GM12891 (cell line): ENCODE measurements at regions not wholly inside any gene's neighbourhood (a gene's known extent, or its start where the extent isn't known, plus 50 kb on each side); places are given as distances from the start of the nearest gene placed in this dataset.

Experiments used
- DNase-seq: peaks from one replicate; pipeline ENCODE4 v3.0.0; 2011; ENCODE audit warnings: low spot score; ENCODE audit not compliant: insufficient read length
- FAIRE-seq: peaks from 2 replicates; lab custom pipeline; 2011; peaks lifted over from hg19 to GRCh38; lab: Jason Lieb, UNC
- PAX5 ChIP-seq: IDR thresholded peaks from 2 replicates; pipeline ENCODE4 v1.6.1; 2011; ENCODE audit warnings: low read length, moderate library complexity, mild to moderate bottlenecking; ENCODE audit not compliant: insufficient read depth, severe bottlenecking
- POLR2A ChIP-seq: IDR thresholded peaks from 2 replicates; pipeline ENCODE4 v1.6.1; 2011; ENCODE audit warnings: low read depth, low read length, control low read depth
- POLR2AphosphoS5 ChIP-seq: IDR thresholded peaks from 2 replicates; pipeline ENCODE4 v1.6.1; 2011; ENCODE audit warnings: low read depth, low read length, control low read depth
- POU2F2 ChIP-seq: IDR thresholded peaks from 2 replicates; pipeline ENCODE4 v1.6.1; 2011; ENCODE audit warnings: low read depth, mild to moderate bottlenecking, control low read depth, low read length, moderate library complexity
- SPI1 ChIP-seq: IDR thresholded peaks from 2 replicates; pipeline ENCODE4 v1.6.1; 2011; ENCODE audit warnings: low read depth, low read length, control low read depth
- TAF1 ChIP-seq: IDR thresholded peaks from 2 replicates; pipeline ENCODE4 v1.6.1; 2011; ENCODE audit warnings: low read depth, low read length, control low read depth

- TF ChIP-seq POLR2A (no peak), TAF1 (no peak), POU2F2 (no peak), SPI1 (no peak), PAX5 (no peak), POLR2AphosphoS5 (no peak)
- FAIRE-seq (no peak), DNase-seq (no peak)
These were observed 105.4 kb upstream of the PIK3C3 start for GRCh38 chr18:41849632-41850031.

GRCh38 chr18:41845563-41845962 is 109.5 kb upstream of the PIK3C3 start:
- TF ChIP-seq POLR2A (no peak), PAX5 (no peak), POU2F2 (no peak)
- FAIRE-seq, result no peak
- DNase-seq, result no peak

- FAIRE-seq (no peak), DNase-seq (no peak)
- no peak for TF ChIP-seq POLR2AphosphoS5
- no peak for TF ChIP-seq POLR2A
- TF ChIP-seq SPI1, result no peak
- no peak for TF ChIP-seq TAF1
- no peak for TF ChIP-seq PAX5
- no peak for TF ChIP-seq POU2F2
These were observed 112.1 kb upstream of the PIK3C3 start for GRCh38 chr18:41842886-41843285.

GRCh38 chr18:41829647-41830516 is 125.2 kb upstream of the PIK3C3 start:
- TF ChIP-seq POLR2AphosphoS5 (no peak), TAF1 (no peak), POLR2A (no peak), PAX5 (no peak), POU2F2 (no peak), SPI1 (no peak)
- FAIRE-seq (no peak), DNase-seq (no peak)

- no peak for TF ChIP-seq TAF1
- no peak for DNase-seq
- no peak for FAIRE-seq
These were observed 126.9 kb upstream of the PIK3C3 start for GRCh38 chr18:41828137-41828536.

GRCh38 chr18:41820784-41821183 is 134.2 kb upstream of the PIK3C3 start:
- FAIRE-seq, result no peak
- TF ChIP-seq SPI1, result no peak
- no peak for TF ChIP-seq TAF1
- no peak for TF ChIP-seq POLR2AphosphoS5
- TF ChIP-seq POU2F2, result no peak
- no peak for TF ChIP-seq PAX5
- no peak for DNase-seq

- no peak for FAIRE-seq
- TF ChIP-seq POLR2AphosphoS5 (no peak), SPI1 (no peak), TAF1 (no peak), POLR2A (no peak), POU2F2 (no peak), PAX5 (no peak)
- no peak for DNase-seq
These were observed 136.4 kb upstream of the PIK3C3 start for GRCh38 chr18:41818381-41819355.

- TF ChIP-seq POLR2A (no peak), TAF1 (no peak), POU2F2 (no peak), PAX5 (no peak), SPI1 (no peak), POLR2AphosphoS5 (no peak)
- DNase-seq, result no peak
- no peak for FAIRE-seq
These were observed 140.4 kb upstream of the PIK3C3 start for GRCh38 chr18:41814651-41815050.

- DNase-seq (no peak), FAIRE-seq (no peak)
- no peak for TF ChIP-seq POLR2A
- TF ChIP-seq POLR2AphosphoS5, result no peak
- no peak for TF ChIP-seq TAF1
- no peak for TF ChIP-seq SPI1
- no peak for TF ChIP-seq POU2F2
- TF ChIP-seq PAX5, result no peak
These were observed 145.4 kb upstream of the PIK3C3 start for GRCh38 chr18:41809652-41810051.
